ENCODE measurements at regions not wholly inside any gene's neighbourhood (a gene's known extent, or its start where the extent isn't known, plus 50 kb on each side); places are given as distances from the start of the nearest gene placed in this dataset.
A peak's percentile ranks its signal among the peaks of the same experiment; 100 is the strongest.

GRCh38 chr10:133035952-133036351 is 51.8 kb upstream of the ADGRA1 start:
- no peak for DNase-seq
- intact Hi-C loops (cut with DNase I): no loop called here

DNA sequence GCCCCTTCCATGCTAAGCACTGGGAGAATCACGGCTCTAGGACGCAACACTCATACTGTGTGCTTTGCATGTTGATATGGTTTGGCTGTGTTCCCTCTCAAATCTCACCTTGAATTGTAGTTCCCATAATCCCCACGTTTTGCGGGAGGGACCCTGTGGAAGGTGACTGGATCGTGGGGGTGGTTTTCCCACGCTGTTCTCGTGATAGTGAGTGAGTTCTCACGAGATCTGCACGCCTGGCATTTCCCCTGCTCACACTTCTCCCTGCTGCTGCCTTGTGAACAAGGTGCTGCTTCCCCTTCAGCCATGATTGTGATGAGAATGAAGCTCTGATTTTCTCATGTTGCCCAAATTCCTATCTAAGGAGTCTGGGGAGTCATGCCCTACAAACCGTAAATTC is 53.0 kb upstream of the ADGRA1 start:
- intact Hi-C loops (cut with DNase I): no loop called here
- DNase-seq: no peak

DNA sequence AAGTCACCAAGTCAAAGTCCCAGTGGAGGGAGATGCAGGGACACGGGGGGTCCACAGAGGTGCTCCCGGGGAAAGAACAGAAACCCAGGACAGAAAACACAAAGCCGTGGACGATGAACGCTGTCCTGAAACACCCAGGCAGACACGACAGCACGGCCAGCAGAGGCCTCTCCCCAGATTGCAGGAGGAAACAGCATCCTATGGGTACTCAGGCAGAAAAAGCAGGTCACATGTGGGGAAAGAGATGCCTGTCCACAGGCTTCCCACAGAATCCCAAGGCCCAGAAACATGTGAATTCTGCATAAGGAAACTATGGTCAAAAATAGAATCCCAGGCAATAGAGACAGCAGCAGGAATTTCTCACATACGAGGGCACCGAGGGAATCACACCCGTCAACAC is 53.6 kb upstream of the ADGRA1 start:
- intact Hi-C loops (cut with DNase I): no loop called here
- no peak for DNase-seq

DNA sequence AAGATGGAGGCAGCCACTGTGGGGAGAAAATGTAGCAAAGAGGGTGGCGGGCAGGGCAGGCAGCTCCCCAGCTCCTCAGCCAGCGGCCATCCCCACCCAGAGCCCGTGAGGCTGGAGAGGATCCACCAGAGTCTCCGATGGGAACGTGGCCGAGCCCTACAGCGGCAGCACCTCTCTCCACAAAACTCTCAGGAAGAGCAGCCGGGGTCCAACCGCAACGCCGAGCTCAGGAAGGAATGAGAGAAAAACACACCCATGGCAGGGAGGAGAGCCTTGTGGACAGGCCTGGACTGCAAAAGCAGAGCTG is 54.0 kb upstream of the ADGRA1 start:
- intact Hi-C loops (cut with DNase I): no loop called here
- DNase-seq: no peak

DNA sequence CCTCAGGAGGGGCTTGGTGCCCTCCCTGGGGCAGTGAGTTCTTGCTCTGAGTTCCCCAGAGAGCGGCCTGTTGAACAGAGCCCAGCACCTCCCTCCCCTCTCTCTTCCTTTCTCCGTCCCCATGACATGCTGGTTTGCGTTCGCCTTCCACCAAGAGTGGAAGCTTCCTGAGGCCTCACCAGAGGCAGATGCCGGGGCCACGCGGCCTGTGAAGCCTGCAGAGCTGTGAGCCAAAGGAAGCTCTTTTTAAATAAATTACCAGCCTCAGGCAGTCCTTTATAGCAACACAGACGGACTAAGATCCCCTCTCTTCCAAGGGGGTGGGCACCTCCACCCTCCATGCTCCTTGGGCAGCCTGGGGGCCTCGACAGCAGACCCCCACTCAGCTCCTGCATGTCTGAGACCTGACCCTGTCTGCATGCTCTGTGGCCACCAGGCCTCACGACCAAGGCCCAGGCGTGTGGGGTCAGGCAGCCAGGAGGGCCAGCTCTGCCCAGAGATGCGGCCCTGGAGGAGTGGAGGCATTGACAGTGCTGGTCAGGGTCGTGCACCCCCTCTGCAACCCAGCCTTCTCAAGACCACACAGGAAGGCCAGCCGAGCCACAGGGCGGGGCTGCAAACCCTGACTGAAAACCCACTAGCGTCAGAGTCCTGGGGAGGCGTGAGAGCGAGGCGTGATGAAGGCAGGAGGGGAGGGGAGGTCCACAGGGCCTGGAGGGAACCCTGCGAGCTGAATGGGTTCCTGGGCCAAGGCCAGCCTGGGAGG is 54.6 kb upstream of the ADGRA1 start:
- DNase-seq: no peak
- intact Hi-C loops (cut with DNase I): no loop called here

- intact Hi-C loops (cut with DNase I): no loop called here
- DNase-seq: no peak
These were observed 55.5 kb upstream of the ADGRA1 start for GRCh38 chr10:133032231-133032630.

DNA sequence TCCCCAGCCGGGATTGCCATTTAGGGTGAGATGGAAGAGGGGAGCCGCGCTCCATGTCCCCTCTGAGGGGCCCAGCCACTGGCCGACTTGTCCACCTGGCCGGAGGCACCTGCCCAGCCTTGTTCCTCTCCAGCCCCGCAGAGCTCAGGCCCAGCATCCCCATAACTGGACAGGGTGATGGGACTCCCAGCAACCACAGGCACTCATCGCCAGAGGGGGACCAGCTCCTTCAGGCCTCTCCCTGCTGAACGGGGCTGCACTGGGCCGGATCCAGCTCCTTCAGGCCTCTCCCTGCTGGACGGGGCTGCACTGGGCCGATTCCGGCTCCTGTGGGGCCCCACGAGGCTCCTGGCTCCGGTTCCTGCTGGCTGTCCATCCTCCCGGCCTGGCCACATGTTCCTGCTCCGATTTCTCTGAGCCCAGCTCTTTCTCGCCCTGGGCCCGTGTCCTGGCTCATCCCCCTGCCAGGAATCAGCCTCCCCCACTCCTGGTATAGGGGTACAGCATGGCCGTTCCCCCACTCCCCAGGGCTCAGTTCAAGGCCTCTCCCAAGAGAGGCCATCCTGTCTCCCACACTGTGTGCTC is 56.1 kb upstream of the ADGRA1 start:
- intact Hi-C loops (cut with DNase I): no loop called here
- DNase-seq: no peak

GRCh38 chr10:133030781-133031180 is 56.9 kb upstream of the ADGRA1 start:
- intact Hi-C loops (cut with DNase I): no loop called here
- no peak for DNase-seq

DNA sequence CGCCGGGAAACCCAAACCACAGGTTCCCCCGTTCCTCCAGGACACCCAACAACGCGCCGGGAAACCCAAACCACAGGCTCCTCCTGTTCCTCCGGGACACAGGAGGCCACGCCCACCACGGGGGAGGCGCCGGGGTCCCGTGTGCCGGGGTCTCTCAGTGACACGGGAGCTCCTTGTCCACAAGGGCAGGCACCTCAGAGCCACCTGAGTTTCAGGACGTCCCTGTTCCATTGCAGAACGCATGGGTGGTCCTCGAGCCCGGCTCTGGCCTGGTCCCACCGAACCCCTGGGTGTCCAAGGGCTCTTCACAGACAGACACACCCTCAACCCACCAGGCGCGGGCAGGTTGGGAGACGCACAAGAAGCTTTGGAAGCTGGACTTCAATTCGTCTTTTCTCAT is 57.6 kb upstream of the ADGRA1 start:
- DNase-seq: no peak
- intact Hi-C loops (cut with DNase I): no loop called here

GRCh38 chr10:133028956-133029355 is 58.8 kb upstream of the ADGRA1 start:
- no peak for DNase-seq
- intact Hi-C loops (cut with DNase I): no loop called here

- intact Hi-C loops (cut with DNase I): no loop called here
- no peak for DNase-seq
These were observed 59.6 kb upstream of the ADGRA1 start for GRCh38 chr10:133028158-133028557.

DNA sequence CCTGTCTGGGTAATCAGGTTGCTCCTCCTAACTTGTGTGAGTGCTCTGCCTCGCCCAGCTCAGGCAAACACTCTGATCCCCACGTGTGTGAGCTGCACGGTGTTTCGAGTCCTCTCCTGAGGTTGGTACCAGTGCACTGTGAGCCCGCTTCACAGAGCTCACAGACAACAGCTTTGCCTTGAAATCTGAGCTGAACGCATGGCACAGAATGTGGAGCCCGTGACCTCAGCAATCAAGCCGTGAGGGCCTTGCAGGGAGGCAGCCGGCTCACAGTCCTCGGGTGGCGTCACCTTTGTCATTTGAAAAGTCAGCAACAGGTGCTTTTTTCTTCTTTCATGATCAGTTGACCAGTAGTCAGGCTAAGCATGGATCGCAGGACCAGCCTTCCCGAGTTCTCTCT is 60.2 kb upstream of the ADGRA1 start:
- DNase-seq: no peak
- intact Hi-C loops (cut with DNase I): no loop called here

GRCh38 chr10:133026726-133027395 is 60.9 kb upstream of the ADGRA1 start:
- DNase-seq: no peak
- intact Hi-C loops (cut with DNase I): no loop called here

DNA sequence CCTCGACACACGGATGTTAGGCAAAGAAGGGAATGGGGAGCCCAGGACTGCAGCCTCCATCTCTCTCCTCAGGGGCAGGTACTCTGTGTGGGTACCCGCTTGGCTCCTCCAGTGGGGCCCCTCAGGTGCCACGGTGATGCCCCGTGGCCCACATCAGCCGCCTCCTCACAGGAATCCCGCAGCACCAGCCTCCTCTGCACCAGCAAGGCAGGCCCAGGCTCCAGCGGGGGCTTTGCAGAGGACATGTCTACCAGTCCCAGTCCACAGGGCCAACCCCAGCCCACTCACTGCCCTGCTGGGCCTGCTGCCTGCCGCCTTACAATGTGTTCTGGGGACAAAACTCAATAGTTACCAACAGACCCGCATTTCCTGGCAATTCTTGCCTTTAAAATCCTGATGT is 61.6 kb upstream of the ADGRA1 start:
- intact Hi-C loops (cut with DNase I): no loop called here
- no peak for DNase-seq

- no peak for DNase-seq
- intact Hi-C loops (cut with DNase I): no loop called here
These were observed 62.1 kb upstream of the ADGRA1 start for GRCh38 chr10:133025558-133026090.

GRCh38 chr10:133024704-133025557 is 62.8 kb upstream of the ADGRA1 start:
- intact Hi-C loops (cut with DNase I): no loop called here
- DNase-seq: peak in 1 of 42 donors; percentile 11

- DNase-seq: no peak
- intact Hi-C loops (cut with DNase I): no loop called here
These were observed 64.4 kb upstream of the ADGRA1 start for GRCh38 chr10:133023216-133023843.

GRCh38 chr10:133022776-133023100 is 65.0 kb upstream of the ADGRA1 start:
- DNase-seq: no peak
- intact Hi-C loops (cut with DNase I): no loop called here

DNA sequence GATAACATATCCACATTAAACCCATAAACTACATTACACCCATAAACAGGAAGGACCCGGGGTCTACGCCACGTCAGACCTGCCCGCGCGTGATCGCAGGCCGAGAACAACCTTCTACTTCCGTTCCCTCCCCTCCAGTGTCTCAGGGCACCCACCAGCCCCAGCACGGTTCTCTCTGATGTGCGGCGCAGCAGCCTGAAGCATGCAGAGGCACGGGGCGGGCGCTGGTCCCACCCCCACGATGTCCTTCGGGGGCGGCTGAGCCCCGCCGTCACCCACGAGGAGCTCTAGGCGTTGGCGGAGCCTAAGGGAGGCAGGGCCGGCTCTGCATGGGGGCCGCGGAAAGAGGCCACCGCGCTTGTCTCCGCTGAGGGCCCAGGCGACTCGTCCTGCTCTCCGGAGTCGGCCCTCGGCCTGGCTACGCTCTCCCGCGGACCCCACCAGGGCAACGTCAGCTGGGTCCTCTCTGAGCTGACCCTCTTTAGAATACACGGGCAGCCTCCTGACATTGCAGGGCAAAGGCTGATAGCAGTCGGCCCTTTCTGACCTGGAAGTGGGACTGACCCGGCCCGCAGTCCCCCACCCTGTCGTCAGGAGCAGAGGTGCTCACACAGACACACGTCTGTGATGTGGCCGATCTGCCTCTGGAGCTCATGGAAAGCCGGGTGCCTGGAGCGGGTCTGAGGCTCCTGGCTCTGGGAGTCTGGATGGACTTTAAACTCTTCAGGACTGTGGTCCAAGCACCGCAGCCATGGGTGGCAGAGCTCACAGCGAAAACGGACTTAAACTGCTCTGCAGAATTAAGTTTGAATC is 65.6 kb upstream of the ADGRA1 start:
- DNase-seq: no peak
- intact Hi-C loops (cut with DNase I): no loop called here
